Activated naive CD4-positive, alpha-beta T cell treated with anti-CD3 and anti-CD28 coated beads for 36 hours (primary cell): ENCODE measurements at regions not wholly inside any gene's neighbourhood (a gene's known extent, or its start where the extent isn't known, plus 50 kb on each side); places are given as distances from the start of the nearest gene placed in this dataset.
"Not testable (repeated sequence)": the region's sequence is repeated elsewhere in the genome, so short reads cannot be mapped to it uniquely, and the experiment has no call there.

ENCODE experiments used
- CTCF ChIA-PET: fragments of 350-600 bp; sonication (Branson Sonifier 250); formaldehyde crosslinking; loops from one replicate; lab custom pipeline; 2021; ENCODE audit warnings: antibody characterized with exemption; lab: Charles Lee
- DNase-seq: peaks from one replicate; pipeline ENCODE4 v3.0.0-alpha.2; 2020
- H3K27ac Mint-ChIP-seq: one replicate; pipeline ENCODE4 v1.8.0; 2021; ENCODE audit warnings: mild to moderate bottlenecking, mixed read lengths
- H3K27me3 Mint-ChIP-seq: one replicate; pipeline ENCODE4 v1.8.0; 2021; ENCODE audit warnings: low read depth, mixed read lengths
- H3K36me3 Mint-ChIP-seq: one replicate; pipeline ENCODE4 v1.8.0; 2021; ENCODE audit warnings: low read depth, mixed read lengths
- H3K4me1 Mint-ChIP-seq: one replicate; pipeline ENCODE4 v1.8.0; 2021; ENCODE audit warnings: low read depth, mixed read lengths
- H3K4me3 Mint-ChIP-seq: one replicate; pipeline ENCODE4 v1.8.0; 2021; ENCODE audit warnings: mild to moderate bottlenecking, moderate library complexity, mixed read lengths
- H3K9me3 Mint-ChIP-seq: one replicate; pipeline ENCODE4 v1.8.0; 2021; ENCODE audit warnings: mixed read lengths
- intact Hi-C: fragments of 100-400 bp; cut with micrococcal nuclease; formaldehyde crosslinking; loops from one replicate; pipeline ENCODE4 v1.15.1; 2023

DNA sequence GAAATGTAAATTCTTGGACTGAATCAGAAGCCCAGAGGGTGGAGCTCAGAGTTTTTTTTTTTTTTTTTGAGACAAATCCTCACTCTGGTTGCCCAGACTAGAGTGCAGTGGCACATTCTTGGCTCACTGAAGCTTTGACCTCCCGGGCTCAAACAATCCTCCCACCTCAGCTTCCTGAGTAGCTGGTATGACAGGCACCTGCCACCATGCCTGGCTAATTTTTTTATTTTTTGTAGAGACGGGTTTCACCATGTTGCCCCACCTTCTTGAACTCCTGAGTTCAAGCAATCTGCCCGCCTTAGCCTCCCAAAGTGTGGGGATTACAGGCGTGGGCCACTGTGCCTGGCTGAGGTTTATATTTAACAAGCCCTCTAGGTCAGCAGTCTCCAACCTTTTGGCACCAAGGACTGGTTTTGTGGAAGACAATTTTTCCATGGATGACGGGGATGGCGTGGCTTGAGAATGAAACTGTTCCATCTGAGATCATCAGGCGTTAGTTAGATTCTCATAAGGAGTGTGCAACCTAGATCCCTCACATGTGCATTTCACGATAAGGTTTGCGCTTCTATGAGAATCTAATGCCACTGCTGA, 76.7 kb downstream of the FHIP1A start:
- Mint-ChIP-seq H3K9me3 (no peaks in the 10 kb centered on the region), H3K4me3 (no peak overlapping the region), H3K4me1 (no peaks in the 10 kb centered on the region), H3K27me3 (peaks cover 2% of the 10 kb centered on the region), H3K36me3 (no peaks in the 10 kb centered on the region), H3K27ac (no peak overlapping the region)
- CTCF ChIA-PET: interaction anchor here (0.6 kb wide), 1 partner anchor 325 kb away, joined by 3 read pairs; no protein-coding TSS in a partner anchor
- intact Hi-C loops: no loop called here
- DNase-seq: no peak

GRCh38 chr4:151486168-151486567, 77.2 kb downstream of the FHIP1A start:
- Mint-ChIP-seq H3K9me3 (peaks cover 2% of the 10 kb centered on the region), H3K4me3 (no peak overlapping the region), H3K4me1 (no peaks in the 10 kb centered on the region), H3K27me3 (peaks cover 2% of the 10 kb centered on the region), H3K36me3 (no peaks in the 10 kb centered on the region), H3K27ac (no peak overlapping the region)
- intact Hi-C loops: no loop called here
- CTCF ChIA-PET: interaction anchor here (0.6 kb wide), 1 partner anchor 326 kb away, joined by 3 read pairs; no protein-coding TSS in a partner anchor
- no peak for DNase-seq

DNA sequence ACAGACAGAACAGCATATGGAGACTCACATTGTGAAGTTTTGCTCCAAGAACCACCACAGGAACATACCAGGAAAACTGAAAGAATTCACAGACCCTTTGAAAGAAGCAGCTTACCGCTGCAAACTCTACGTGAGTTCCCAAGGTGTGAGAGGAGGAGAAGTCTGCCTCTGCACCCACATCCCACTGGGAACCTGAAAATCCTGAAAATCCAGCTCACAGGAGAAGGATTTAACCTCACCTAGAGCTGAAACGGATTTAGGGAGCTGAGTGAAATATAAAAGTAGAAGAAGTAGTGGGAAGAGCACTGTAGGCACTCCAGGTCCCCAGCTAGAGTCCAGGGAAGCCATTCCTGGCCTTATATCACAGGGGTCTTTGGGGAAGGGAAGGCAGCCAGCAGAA, 80.0 kb downstream of the FHIP1A start:
- CTCF ChIA-PET: no interaction called here

GRCh38 chr4:151489462-151490203, 80.7 kb downstream of the FHIP1A start:
- CTCF ChIA-PET: no interaction called here
- intact Hi-C loops: no loop called here
- H3K4me1 Mint-ChIP-seq: no peaks in the 10 kb centered on the region
- H3K27me3 Mint-ChIP-seq: peaks cover 2% of the 10 kb centered on the region
- H3K36me3 Mint-ChIP-seq: no peaks in the 10 kb centered on the region
- H3K4me3 Mint-ChIP-seq: no peak overlapping the region
- no peak for DNase-seq
- peaks cover 20% of the 10 kb centered on the region for H3K9me3 Mint-ChIP-seq
- no peak overlapping the region for H3K27ac Mint-ChIP-seq

More for the DNA sequence above, 80.0 kb downstream of the FHIP1A start:
- Mint-ChIP-seq H3K4me3 (no peak overlapping the region), H3K27ac (no peak overlapping the region), H3K36me3 (no peaks in the 10 kb centered on the region), H3K27me3 (peaks cover 2% of the 10 kb centered on the region), H3K4me1 (no peaks in the 10 kb centered on the region), H3K9me3 (peaks cover 15% of the 10 kb centered on the region)
- no peak for DNase-seq
- intact Hi-C loops: no loop called here

GRCh38 chr4:151495612-151496011, 86.6 kb downstream of the FHIP1A start:
- H3K27ac Mint-ChIP-seq, H3K27me3 Mint-ChIP-seq, DNase-seq, H3K4me3 Mint-ChIP-seq, CTCF ChIA-PET, intact Hi-C loops, H3K36me3 Mint-ChIP-seq, H3K4me1 Mint-ChIP-seq: not testable (repeated sequence)
- peaks cover 23% of the 10 kb centered on the region for H3K9me3 Mint-ChIP-seq

- not testable (repeated sequence) for H3K36me3 Mint-ChIP-seq, H3K27ac Mint-ChIP-seq, H3K27me3 Mint-ChIP-seq, H3K9me3 Mint-ChIP-seq, H3K4me3 Mint-ChIP-seq, DNase-seq, H3K4me1 Mint-ChIP-seq
- CTCF ChIA-PET: interaction anchor here (1.2 kb wide), 1 partner anchor 13 kb away, joined by 3 read pairs; no protein-coding TSS in a partner anchor
- intact Hi-C loops: loop anchor here (10.0 kb wide), 1 partner anchor 237 kb away; the partner anchor contains the start of gene PRSS48
Observed at GRCh38 chr4:151511548-151511947, 102.6 kb downstream of the FHIP1A start.

DNA sequence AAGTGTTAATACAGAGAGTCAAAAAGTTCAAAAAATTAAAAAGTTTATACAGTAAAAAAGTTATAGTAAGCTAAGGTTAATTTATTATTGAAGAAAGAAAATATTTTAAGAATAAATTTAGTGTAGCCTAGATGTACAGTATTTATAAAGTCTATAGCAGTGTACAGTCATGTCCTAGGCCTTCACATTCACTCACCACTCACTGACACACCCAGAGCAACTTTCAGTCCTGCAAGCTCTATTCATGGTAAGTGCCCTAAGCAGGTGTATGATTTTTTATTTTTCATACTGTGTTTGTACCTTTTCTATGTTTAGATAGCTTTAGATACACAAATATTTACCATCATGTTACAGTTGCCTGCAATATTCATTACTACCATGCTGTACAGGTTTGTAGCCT, 108.9 kb downstream of the FHIP1A start:
- no peaks in the 10 kb centered on the region for H3K4me1 Mint-ChIP-seq
- no peaks in the 10 kb centered on the region for H3K36me3 Mint-ChIP-seq
- no peak overlapping the region for H3K4me3 Mint-ChIP-seq
- intact Hi-C loops: loop anchor here (10.0 kb wide), 1 partner anchor 243 kb away; the partner anchor contains the start of gene PRSS48
- H3K27ac Mint-ChIP-seq: no peak overlapping the region
- CTCF ChIA-PET: no interaction called here
- peaks cover 4% of the 10 kb centered on the region for H3K9me3 Mint-ChIP-seq
- DNase-seq: no peak
- no peaks in the 10 kb centered on the region for H3K27me3 Mint-ChIP-seq

GRCh38 chr4:151518359-151518758, 109.4 kb downstream of the FHIP1A start:
- Mint-ChIP-seq H3K4me3 (no peak overlapping the region), H3K27ac (no peak overlapping the region), H3K4me1 (no peaks in the 10 kb centered on the region), H3K36me3 (no peaks in the 10 kb centered on the region), H3K9me3 (peaks cover 4% of the 10 kb centered on the region), H3K27me3 (no peaks in the 10 kb centered on the region)
- DNase-seq: no peak
- intact Hi-C loops: loop anchor here (10.0 kb wide), 1 partner anchor 244 kb away; the partner anchor contains the start of gene PRSS48
- CTCF ChIA-PET: no interaction called here

GRCh38 chr4:151519728-151520415, 110.9 kb downstream of the FHIP1A start:
- no peak for DNase-seq
- no peak overlapping the region for H3K4me3 Mint-ChIP-seq

DNA sequence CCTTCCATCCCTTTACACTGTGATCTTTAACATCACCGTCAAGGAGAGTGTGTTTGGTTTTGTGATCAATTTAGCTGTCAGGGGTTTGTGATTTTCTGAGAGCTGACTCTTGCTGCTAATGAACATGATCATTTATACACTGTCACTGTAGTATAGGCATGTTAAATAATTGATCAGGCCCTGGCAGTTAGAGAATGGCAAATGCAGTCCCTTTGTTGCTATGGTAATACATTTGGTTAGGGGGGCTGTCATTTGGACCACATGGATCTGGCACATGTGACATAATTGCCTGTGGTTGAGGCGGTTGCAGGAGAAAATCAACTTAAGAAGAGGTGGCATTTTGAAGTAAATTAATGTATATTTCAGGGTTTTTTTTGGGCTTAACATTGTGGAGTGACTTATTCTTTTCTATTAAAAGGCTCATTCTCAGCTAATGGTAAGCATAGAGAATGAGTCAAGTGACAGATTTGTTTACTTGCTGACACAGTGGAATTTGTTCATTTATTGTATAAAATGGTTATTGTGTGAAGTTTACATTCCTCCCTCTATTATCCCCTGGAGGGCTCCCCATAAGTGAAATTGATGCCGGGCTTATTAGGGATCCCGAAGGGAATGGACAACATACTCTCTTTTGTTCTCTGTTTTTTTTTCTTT, 114.0 kb downstream of the FHIP1A start:
- CTCF ChIA-PET: interaction anchor here (0.7 kb wide), 1 partner anchor 79 kb away, joined by 3 read pairs; no protein-coding TSS in a partner anchor
- intact Hi-C loops: no loop called here
- no peak overlapping the region for H3K27ac Mint-ChIP-seq
- H3K9me3 Mint-ChIP-seq: peaks cover 1% of the 10 kb centered on the region
- DNase-seq: no peak
- no peak overlapping the region for H3K4me3 Mint-ChIP-seq
- H3K4me1 Mint-ChIP-seq: peaks cover 5% of the 10 kb centered on the region
- no peaks in the 10 kb centered on the region for H3K36me3 Mint-ChIP-seq
- H3K27me3 Mint-ChIP-seq: no peaks in the 10 kb centered on the region

More at GRCh38 chr4:151519728-151520415, 110.9 kb downstream of the FHIP1A start:
- H3K4me1 Mint-ChIP-seq: peaks cover 4% of the 10 kb centered on the region
- intact Hi-C loops: loop anchor here (10.0 kb wide), 1 partner anchor 245 kb away; the partner anchor contains the start of gene PRSS48
- H3K27ac Mint-ChIP-seq: no peak overlapping the region
- H3K9me3 Mint-ChIP-seq: peaks cover 1% of the 10 kb centered on the region
- no peaks in the 10 kb centered on the region for H3K36me3 Mint-ChIP-seq
- CTCF ChIA-PET: interaction anchor here (0.6 kb wide), 1 partner anchor 66 kb away, joined by 3 read pairs; no protein-coding TSS in a partner anchor
- no peaks in the 10 kb centered on the region for H3K27me3 Mint-ChIP-seq

DNA sequence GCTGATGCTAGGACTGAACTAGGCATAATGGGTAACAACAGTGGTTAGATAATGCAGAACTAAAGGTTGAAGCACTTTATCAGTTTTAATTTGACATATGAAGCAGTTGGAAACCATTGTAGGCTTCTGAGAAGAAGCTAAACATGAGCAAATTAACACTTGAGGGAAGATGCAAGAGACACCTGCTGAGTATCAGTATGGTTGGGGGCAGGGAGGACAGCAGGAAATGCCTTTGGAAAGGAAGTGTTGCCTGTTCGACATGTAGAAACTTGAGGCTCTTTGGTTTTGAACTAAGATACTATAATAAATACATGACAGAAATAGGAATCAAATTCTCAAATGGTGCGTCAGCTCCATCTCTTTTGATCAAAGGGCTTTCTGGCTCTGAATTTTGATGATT, 115.6 kb downstream of the FHIP1A start:
- H3K27ac Mint-ChIP-seq: no peak overlapping the region
- no peak overlapping the region for H3K4me3 Mint-ChIP-seq
- intact Hi-C loops: no loop called here
- peak; percentile 11 for DNase-seq
- CTCF ChIA-PET: interaction anchor here (0.7 kb wide), 1 partner anchor 13 kb away, joined by 3 read pairs; no protein-coding TSS in a partner anchor
- H3K4me1 Mint-ChIP-seq: peaks cover 5% of the 10 kb centered on the region
- H3K27me3 Mint-ChIP-seq: no peaks in the 10 kb centered on the region
- peaks cover 1% of the 10 kb centered on the region for H3K9me3 Mint-ChIP-seq
- no peaks in the 10 kb centered on the region for H3K36me3 Mint-ChIP-seq

GRCh38 chr4:151526489-151526888, 117.5 kb downstream of the FHIP1A start:
- H3K27ac Mint-ChIP-seq, H3K27me3 Mint-ChIP-seq, H3K36me3 Mint-ChIP-seq, H3K9me3 Mint-ChIP-seq, H3K4me3 Mint-ChIP-seq, CTCF ChIA-PET, H3K4me1 Mint-ChIP-seq, DNase-seq, intact Hi-C loops: not testable (repeated sequence)
